ENCODE measurements at regions not wholly inside any gene's neighbourhood (a gene's known extent, or its start where the extent isn't known, plus 50 kb on each side); places are given as distances from the start of the nearest gene placed in this dataset.

DNA sequence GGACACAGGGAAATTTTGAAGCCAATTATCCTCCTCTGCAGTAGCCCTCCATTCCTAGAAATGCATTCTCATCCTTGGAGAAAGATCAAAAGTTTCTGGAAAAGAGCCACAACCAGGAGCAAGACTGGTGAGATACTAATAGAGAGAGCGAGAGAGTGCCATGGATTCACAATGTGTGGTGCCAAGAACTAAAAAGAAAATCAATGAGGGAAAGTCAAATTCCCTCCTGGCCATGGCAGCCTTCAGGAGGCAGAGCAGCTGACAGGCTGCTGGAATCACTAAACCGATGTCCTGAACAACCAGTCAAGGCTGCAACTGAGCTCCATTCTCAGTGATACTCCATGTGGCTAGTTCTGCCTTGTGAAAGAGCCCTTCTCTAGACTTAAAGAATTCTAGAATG lies 561.0 kb downstream of the SOX6 start:
- no peak overlapping the region for H3K4me3 ChIP-seq (ENCODE audit: low read length)

DNA sequence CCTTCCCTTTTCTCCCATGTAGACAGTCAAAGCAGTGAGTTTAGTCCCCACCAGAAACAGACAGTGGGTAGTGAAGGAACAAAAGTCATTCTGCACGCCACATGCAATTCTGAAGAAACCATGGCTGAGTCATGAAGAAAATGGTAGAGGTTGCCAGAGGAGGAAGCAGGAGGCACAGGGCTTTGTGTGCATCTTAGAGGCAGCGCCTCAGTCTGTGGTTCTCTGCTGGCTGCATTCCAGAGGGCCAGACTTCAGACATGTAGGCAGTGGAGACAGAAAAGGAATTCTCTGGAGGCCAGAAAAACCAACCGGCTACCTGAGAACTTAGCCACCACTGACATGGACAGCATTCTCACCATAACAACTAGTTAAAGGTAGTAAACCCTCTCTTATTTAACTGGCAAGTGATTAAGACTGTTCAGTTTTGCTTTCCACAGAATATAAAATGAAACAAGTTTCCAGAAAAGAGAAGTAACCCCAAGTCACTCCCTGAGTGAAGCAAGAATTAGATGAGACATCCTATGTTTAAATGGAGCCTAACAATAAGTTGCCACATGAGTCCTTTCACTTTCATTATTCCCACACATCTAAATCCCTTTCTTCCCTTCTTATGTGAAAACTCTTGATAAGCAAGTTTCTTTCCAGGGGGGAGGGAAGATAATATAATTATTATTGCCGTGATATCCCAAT lies 556.1 kb downstream of the SOX6 start:
- H3K4me3 ChIP-seq (ENCODE audit: low read length) = no peak overlapping the region
- H3K79me2 ChIP-seq (ENCODE audit: low read length) = no peaks in the 10 kb centered on the region
- H4K20me1 ChIP-seq (ENCODE audit: insufficient read depth, low read length) = no peaks in the 10 kb centered on the region
- H2AFZ ChIP-seq (ENCODE audit: low read depth, low read length) = no peak overlapping the region
- H3K27me3 ChIP-seq (ENCODE audit: low read depth, low read length) = no peaks in the 10 kb centered on the region
- H3K4me2 ChIP-seq (ENCODE audit: low read length) = no peak overlapping the region
- H3K4me1 ChIP-seq (ENCODE audit: low read length) = peaks cover 7% of the 10 kb centered on the region; the same call in 1 of the 2 replicates
- no peaks in the 10 kb centered on the region for H3K9me3 ChIP-seq (ENCODE audit: insufficient read depth, low read length)
- no peaks in the 10 kb centered on the region for H3K36me3 ChIP-seq (replicated peaks; ENCODE audit: low read depth, low read length)
- TF ChIP-seq, protein P1, sequence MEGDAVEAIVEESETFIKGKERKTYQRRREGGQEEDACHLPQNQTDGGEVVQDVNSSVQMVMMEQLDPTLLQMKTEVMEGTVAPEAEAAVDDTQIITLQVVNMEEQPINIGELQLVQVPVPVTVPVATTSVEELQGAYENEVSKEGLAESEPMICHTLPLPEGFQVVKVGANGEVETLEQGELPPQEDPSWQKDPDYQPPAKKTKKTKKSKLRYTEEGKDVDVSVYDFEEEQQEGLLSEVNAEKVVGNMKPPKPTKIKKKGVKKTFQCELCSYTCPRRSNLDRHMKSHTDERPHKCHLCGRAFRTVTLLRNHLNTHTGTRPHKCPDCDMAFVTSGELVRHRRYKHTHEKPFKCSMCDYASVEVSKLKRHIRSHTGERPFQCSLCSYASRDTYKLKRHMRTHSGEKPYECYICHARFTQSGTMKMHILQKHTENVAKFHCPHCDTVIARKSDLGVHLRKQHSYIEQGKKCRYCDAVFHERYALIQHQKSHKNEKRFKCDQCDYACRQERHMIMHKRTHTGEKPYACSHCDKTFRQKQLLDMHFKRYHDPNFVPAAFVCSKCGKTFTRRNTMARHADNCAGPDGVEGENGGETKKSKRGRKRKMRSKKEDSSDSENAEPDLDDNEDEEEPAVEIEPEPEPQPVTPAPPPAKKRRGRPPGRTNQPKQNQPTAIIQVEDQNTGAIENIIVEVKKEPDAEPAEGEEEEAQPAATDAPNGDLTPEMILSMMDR (IDR thresholded peaks at IDR 0.05; ENCODE audit: low read depth, low read length) = no peak
- no peak for TF ChIP-seq EZH2phosphoT487 (IDR thresholded peaks at IDR 0.05; ENCODE audit: low read depth)
- H3K27ac ChIP-seq (ENCODE audit: low read length) = no peak overlapping the region
- H3K9ac ChIP-seq (ENCODE audit: low read length) = no peak overlapping the region

More for the DNA sequence above, 561.0 kb downstream of the SOX6 start:
- no peaks in the 10 kb centered on the region for H3K36me3 ChIP-seq (replicated peaks; ENCODE audit: low read depth, low read length)
- H3K4me2 ChIP-seq (ENCODE audit: low read length) = no peak overlapping the region
- H3K9me3 ChIP-seq (ENCODE audit: insufficient read depth, low read length) = no peaks in the 10 kb centered on the region
- H3K79me2 ChIP-seq (ENCODE audit: low read length) = no peaks in the 10 kb centered on the region
- peaks cover 6% of the 10 kb centered on the region; the same call in 1 of the 2 replicates for H3K4me1 ChIP-seq (ENCODE audit: low read length)
- H3K27me3 ChIP-seq (ENCODE audit: low read depth, low read length) = no peaks in the 10 kb centered on the region
- no peak overlapping the region for H2AFZ ChIP-seq (ENCODE audit: low read depth, low read length)
- TF ChIP-seq, protein P1 (IDR thresholded peaks at IDR 0.05; ENCODE audit: low read depth, low read length) = no peak
- no peak for TF ChIP-seq EZH2phosphoT487 (IDR thresholded peaks at IDR 0.05; ENCODE audit: low read depth)
- no peak overlapping the region for H3K9ac ChIP-seq (ENCODE audit: low read length)
- no peaks in the 10 kb centered on the region for H4K20me1 ChIP-seq (ENCODE audit: insufficient read depth, low read length)
- no peak overlapping the region for H3K27ac ChIP-seq (ENCODE audit: low read length)

DNA sequence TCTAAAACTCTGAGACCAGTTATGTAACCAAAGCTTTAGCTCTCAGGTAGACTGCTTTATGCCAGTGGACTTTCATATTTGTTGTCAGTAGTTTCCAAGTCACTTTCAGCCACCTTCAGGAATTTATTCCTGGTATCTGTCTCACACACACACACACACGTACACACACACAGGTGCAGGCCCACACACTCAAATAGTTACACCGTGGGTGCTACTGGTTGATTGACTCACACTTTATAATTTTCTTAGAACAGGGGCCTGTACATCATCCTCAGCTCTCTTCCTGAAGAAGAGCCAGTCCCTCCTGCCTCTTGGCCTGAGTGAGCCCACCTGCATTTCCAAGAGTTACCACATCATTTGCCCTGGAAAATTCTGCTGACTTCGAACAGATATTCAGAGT lies 555.2 kb downstream of the SOX6 start:
- H3K4me1 ChIP-seq (ENCODE audit: low read length) = peaks cover 7% of the 10 kb centered on the region; the same call in 1 of the 2 replicates
- H3K4me3 ChIP-seq (ENCODE audit: low read length) = no peak overlapping the region
- no peak overlapping the region for H2AFZ ChIP-seq (ENCODE audit: low read depth, low read length)
- H3K27me3 ChIP-seq (ENCODE audit: low read depth, low read length) = no peaks in the 10 kb centered on the region
- no peaks in the 10 kb centered on the region for H3K9me3 ChIP-seq (ENCODE audit: insufficient read depth, low read length)
- no peak overlapping the region for H3K9ac ChIP-seq (ENCODE audit: low read length)
- TF ChIP-seq EZH2phosphoT487 (IDR thresholded peaks at IDR 0.05; ENCODE audit: low read depth) = no peak
- TF ChIP-seq, protein P1 (IDR thresholded peaks at IDR 0.05; ENCODE audit: low read depth, low read length) = no peak
- no peak overlapping the region for H3K27ac ChIP-seq (ENCODE audit: low read length)
- H4K20me1 ChIP-seq (ENCODE audit: insufficient read depth, low read length) = no peaks in the 10 kb centered on the region
- no peak overlapping the region for H3K4me2 ChIP-seq (ENCODE audit: low read length)
- H3K36me3 ChIP-seq (replicated peaks; ENCODE audit: low read depth, low read length) = no peaks in the 10 kb centered on the region
- no peaks in the 10 kb centered on the region for H3K79me2 ChIP-seq (ENCODE audit: low read length)

DNA sequence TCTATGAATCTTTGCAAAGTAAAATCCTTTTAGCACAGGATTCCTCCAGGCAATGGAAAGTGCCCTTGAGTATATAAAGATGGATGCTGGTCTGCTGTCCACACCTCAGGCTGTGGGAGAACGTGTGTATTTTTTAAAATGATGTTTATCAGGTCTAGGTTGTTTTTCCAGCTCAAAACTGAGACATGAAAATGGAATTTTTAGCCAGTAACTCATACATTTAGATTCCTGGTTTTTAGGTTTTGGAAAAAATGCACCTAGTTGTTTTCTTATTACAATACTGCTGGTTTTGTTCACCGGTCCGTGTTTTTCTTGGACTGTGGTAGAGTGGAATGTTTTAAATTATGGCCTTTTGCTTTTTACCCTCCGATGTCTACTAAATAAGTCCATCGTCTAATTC lies 554.7 kb downstream of the SOX6 start:
- Histone ChIP-seq H3K4me2 (ENCODE audit: low read length) (no peak overlapping the region), H3K27ac (ENCODE audit: low read length) (no peak overlapping the region), H3K79me2 (ENCODE audit: low read length) (no peaks in the 10 kb centered on the region), H3K27me3 (ENCODE audit: low read depth, low read length) (no peaks in the 10 kb centered on the region), H3K4me3 (ENCODE audit: low read length) (no peak overlapping the region), H4K20me1 (ENCODE audit: insufficient read depth, low read length) (no peaks in the 10 kb centered on the region), H3K4me1 (ENCODE audit: low read length) (peaks cover 7% of the 10 kb centered on the region; the same call in 1 of the 2 replicates), H3K36me3 (replicated peaks; ENCODE audit: low read depth, low read length) (no peaks in the 10 kb centered on the region), H3K9me3 (ENCODE audit: insufficient read depth, low read length) (no peaks in the 10 kb centered on the region), H3K9ac (ENCODE audit: low read length) (no peak overlapping the region), H2AFZ (ENCODE audit: low read depth, low read length) (no peak overlapping the region)
- TF ChIP-seq EZH2phosphoT487 (IDR thresholded peaks at IDR 0.05; ENCODE audit: low read depth) = no peak
- TF ChIP-seq, protein P1 (IDR thresholded peaks at IDR 0.05; ENCODE audit: low read depth, low read length) = no peak
